ENCODE measurements at regions not wholly inside any gene's neighbourhood (a gene's known extent, or its start where the extent isn't known, plus 50 kb on each side); places are given as distances from the start of the nearest gene placed in this dataset.

- no peaks in the 10 kb centered on the region for H3K36me3 ChIP-seq
- no peaks in the 10 kb centered on the region for H3K27me3 ChIP-seq
- no peaks in the 10 kb centered on the region for H3K4me1 ChIP-seq
- ATAC-seq = no peak
- 52% methylated on average over 6 of the region's 13 CpGs for WGBS (ENCODE audit: insufficient coverage, low coverage, low lambda C conversion rate, missing lambda C conversion rate)
- no peak overlapping the region for H3K4me3 ChIP-seq
- TF ChIP-seq POLR2A (IDR thresholded peaks at IDR 0.05) (no peak), CTCF (IDR thresholded peaks at IDR 0.05) (no peak)
- peak in 1 of 3 donors; percentile 37 for DNase-seq
- intact Hi-C loops (cut with DNase I) = no loop called here
- no peaks in the 10 kb centered on the region for H3K9me3 ChIP-seq
- no peak overlapping the region for H3K27ac ChIP-seq
These were observed 1950.0 kb upstream of the IGFBP7 start for GRCh38 chr4:59060002-59060846.

- no peak for ATAC-seq
- no peaks in the 10 kb centered on the region for H3K27me3 ChIP-seq
- 15% methylated on average over 2 of the region's 2 CpGs for WGBS (ENCODE audit: insufficient coverage, low coverage, low lambda C conversion rate, missing lambda C conversion rate)
- no peak for DNase-seq
- intact Hi-C loops (cut with DNase I) = no loop called here
- H3K36me3 ChIP-seq = no peaks in the 10 kb centered on the region
- H3K27ac ChIP-seq = no peak overlapping the region
- no peaks in the 10 kb centered on the region for H3K9me3 ChIP-seq
- H3K4me1 ChIP-seq = no peaks in the 10 kb centered on the region
- no peak overlapping the region for H3K4me3 ChIP-seq
- TF ChIP-seq POLR2A (IDR thresholded peaks at IDR 0.05) = no peak
- no peak for TF ChIP-seq CTCF (IDR thresholded peaks at IDR 0.05)
These were observed 1950.7 kb upstream of the IGFBP7 start for GRCh38 chr4:59060895-59061294.

GRCh38 chr4:59063015-59063720 lies 1953.0 kb upstream of the IGFBP7 start:
- no peak overlapping the region for H3K4me3 ChIP-seq
- ATAC-seq (no peak), DNase-seq (no peak)
- no peaks in the 10 kb centered on the region for H3K4me1 ChIP-seq
- H3K36me3 ChIP-seq = no peaks in the 10 kb centered on the region
- no peak overlapping the region for H3K27ac ChIP-seq
- no peaks in the 10 kb centered on the region for H3K27me3 ChIP-seq
- intact Hi-C loops (cut with DNase I) = no loop called here
- H3K9me3 ChIP-seq = no peaks in the 10 kb centered on the region
- WGBS (ENCODE audit: insufficient coverage, low coverage, low lambda C conversion rate, missing lambda C conversion rate) = 57% methylated on average over 4 of the region's 4 CpGs
- TF ChIP-seq CTCF (IDR thresholded peaks at IDR 0.05) (no peak), POLR2A (IDR thresholded peaks at IDR 0.05) (no peak)

GRCh38 chr4:59068722-59069418 lies 1958.7 kb upstream of the IGFBP7 start:
- Histone ChIP-seq H3K27me3 (no peaks in the 10 kb centered on the region), H3K9me3 (no peaks in the 10 kb centered on the region), H3K4me3 (no peak overlapping the region), H3K27ac (no peak overlapping the region), H3K36me3 (no peaks in the 10 kb centered on the region), H3K4me1 (no peaks in the 10 kb centered on the region)
- intact Hi-C loops (cut with DNase I) = no loop called here
- WGBS (ENCODE audit: insufficient coverage, low coverage, low lambda C conversion rate, missing lambda C conversion rate) = 26% methylated on average over 7 of the region's 7 CpGs
- TF ChIP-seq CTCF (IDR thresholded peaks at IDR 0.05) (no peak), POLR2A (IDR thresholded peaks at IDR 0.05) (no peak)
- ATAC-seq (no peak), DNase-seq (no peak)

All from right lobe of liver (tissue), 6 donors.